Retinal pigment epithelial cell (primary cell): ENCODE measurements at regions not wholly inside any gene's neighbourhood (a gene's known extent, or its start where the extent isn't known, plus 50 kb on each side); places are given as distances from the start of the nearest gene placed in this dataset.

Source experiments
- DNase-seq: peaks from one replicate; pipeline ENCODE4 v3.0.0-alpha.2; 2010; ENCODE audit warnings: low read depth
- H3K4me3 ChIP-seq: 2 replicates; pipeline ENCODE4 v1.5.1; 2011; ENCODE audit warnings: mild to moderate bottlenecking, low read length, control low read depth, moderate library complexity
- TF ChIP-seq, protein P1 (sequence below): conservative IDR thresholded peaks from 2 replicates; pipeline ENCODE4 v1.5.1; 2011; ENCODE audit warnings: low read depth, low read length, control low read depth, inconsistent platforms

DNA sequence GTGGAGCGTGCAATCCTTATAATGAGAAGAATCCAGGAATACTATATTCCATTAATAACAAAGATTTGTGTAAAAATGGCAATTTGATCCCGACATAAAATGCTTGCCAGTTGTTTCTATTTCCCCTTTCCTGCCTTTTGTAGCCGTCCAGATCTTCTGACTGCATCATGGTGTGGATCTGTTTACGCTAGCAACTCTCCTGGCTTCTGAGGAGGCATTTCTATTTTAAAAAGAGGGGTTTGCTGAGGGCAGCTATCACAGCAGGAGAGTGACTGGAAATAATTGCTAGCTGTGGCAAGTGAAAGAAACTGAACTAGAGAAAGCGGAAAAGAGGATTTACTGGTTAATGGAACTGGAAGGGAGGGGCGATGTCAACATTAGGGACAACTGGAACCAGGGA is 145.6 kb downstream of the ATP23 start:
- no peak for DNase-seq
- TF ChIP-seq, protein P1, sequence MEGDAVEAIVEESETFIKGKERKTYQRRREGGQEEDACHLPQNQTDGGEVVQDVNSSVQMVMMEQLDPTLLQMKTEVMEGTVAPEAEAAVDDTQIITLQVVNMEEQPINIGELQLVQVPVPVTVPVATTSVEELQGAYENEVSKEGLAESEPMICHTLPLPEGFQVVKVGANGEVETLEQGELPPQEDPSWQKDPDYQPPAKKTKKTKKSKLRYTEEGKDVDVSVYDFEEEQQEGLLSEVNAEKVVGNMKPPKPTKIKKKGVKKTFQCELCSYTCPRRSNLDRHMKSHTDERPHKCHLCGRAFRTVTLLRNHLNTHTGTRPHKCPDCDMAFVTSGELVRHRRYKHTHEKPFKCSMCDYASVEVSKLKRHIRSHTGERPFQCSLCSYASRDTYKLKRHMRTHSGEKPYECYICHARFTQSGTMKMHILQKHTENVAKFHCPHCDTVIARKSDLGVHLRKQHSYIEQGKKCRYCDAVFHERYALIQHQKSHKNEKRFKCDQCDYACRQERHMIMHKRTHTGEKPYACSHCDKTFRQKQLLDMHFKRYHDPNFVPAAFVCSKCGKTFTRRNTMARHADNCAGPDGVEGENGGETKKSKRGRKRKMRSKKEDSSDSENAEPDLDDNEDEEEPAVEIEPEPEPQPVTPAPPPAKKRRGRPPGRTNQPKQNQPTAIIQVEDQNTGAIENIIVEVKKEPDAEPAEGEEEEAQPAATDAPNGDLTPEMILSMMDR = no peak

DNA sequence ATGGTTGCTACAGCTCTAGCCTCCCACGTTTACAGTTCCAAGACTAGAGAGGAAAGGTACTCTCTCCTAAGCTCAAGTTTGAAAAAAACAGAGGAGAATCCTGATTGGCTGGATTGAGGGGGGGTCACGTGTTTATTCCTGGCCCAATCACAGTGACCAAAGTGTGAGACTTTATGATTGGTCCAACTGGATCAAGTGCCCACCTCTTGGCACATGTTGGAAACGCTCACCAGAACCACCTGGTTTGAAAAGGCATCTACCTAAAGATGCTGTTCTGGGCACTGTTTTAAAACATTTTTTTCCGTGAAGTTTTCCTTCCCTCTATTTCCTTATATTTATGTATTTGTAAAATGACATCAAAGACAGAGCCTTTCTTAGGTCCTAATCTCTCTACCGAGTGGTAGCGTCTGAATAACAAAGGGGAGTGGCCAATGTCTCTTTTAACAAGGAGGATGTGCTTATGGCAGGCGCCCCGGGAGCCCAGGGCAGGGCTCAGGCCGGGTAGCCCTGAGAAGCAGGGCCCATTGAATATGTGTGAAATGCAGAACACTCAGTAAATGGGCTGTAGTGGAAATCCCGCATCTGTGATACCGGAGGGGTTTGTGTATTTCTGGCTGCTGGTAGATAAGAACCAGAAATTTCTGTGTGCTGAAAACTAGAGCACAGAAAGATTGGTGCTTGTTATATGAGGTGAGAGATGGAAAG is 146.2 kb downstream of the ATP23 start:
- no peak for DNase-seq
- no peak overlapping the region for H3K4me3 ChIP-seq
- TF ChIP-seq, protein P1 = no peak

More for the DNA sequence above, 145.6 kb downstream of the ATP23 start:
- no peak overlapping the region for H3K4me3 ChIP-seq

DNA sequence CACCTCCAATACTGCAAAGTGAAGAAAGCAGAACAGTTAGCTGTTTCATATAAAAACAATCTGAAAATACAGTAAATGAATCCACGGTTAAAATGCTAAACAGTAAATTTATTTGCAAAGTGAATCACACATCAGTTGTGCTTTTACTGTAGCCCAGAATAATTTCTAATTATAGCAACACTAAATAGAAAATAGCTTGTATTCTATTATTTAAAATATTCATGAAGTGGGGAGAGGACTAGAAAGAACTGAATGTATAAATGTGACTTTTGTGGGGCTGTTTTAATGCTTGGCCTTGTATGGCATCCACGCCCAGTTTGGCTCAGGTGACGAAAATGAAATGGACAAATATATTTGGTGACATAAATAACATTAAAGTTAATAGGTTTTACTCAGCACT is 148.2 kb downstream of the ATP23 start:
- H3K4me3 ChIP-seq = no peak overlapping the region
- TF ChIP-seq, protein P1 = no peak
- no peak for DNase-seq

DNA sequence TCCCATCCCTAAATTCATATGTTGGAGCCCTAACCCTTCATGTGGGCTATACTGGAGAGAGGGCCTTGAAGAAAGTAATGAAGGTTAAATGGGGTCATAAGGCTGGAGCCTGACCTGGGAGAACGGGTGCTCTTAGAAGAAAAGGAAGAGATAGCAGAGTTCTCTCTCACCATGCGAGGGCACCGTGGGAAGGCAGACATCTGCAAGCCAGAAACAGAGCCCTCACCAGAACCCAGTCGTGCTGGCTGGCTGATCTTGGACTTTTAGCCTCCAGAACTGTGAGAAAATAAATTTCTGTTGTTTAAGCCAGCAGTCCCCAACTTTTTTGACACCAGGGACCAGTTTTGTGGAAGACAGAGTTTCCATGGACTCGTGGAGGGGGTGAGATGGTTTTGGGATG is 149.3 kb downstream of the ATP23 start:
- no peak for DNase-seq
- TF ChIP-seq, protein P1 = no peak
- no peak overlapping the region for H3K4me3 ChIP-seq

DNA sequence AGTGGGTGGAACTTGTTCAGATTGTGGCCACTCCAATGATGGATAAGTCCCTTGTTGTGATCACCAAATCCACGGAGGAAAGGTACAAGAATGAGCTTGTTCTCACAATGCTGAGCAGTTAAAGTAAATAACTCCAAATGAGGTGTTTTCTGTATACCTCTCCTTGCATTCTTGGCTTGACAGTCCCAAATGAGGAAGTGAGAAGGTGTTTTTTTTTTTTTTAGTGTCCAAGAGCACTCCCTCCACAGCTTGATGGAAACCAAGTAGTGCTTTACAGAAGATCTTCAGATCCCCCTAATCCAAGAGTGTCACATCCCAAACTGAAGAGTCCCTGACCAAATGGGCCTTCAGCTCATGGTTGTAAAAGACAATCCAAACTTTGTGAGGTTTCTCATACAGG is 153.6 kb downstream of the ATP23 start:
- H3K4me3 ChIP-seq = no peak overlapping the region
- TF ChIP-seq, protein P1 = no peak
- DNase-seq = no peak

DNA sequence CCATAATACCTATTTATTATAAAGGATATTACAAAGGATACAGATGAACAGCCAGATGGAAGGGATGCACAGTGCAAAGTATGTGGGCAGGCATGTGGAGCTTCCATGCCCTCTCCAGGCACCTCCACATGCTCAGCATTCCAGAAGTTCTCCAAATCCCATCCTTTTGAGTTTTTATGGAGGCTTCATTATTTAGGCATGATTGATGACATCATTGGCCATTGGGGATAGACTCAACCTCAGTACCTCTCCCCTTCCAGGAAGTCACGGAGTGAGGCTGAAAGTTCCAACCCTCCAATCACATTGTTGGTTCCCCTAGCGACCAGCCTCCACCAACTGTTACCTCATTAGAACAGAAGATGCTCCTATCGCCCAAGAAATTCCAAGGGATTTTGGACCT is 156.4 kb downstream of the ATP23 start:
- TF ChIP-seq, protein P1 = no peak
- H3K4me3 ChIP-seq = no peak overlapping the region
- no peak for DNase-seq

DNA sequence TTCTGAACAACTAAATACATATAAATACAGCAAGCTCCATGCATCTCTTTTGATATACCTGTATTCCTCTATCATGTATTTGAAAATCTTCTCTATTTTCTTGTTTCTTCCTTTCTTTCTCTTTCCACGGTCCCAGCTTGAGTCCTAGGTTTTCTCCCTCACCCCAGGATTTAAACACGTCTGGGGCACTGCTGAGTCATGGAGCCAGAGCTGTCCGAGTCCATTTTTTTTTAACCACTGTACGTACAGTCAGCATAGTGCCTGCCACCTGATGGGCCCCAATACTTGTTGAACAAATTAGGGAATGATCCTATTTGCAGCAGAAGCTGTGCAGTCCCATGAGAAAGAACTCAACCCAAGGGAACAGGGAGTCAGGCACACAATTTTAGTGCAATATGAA is 158.1 kb downstream of the ATP23 start:
- no peak overlapping the region for H3K4me3 ChIP-seq
- TF ChIP-seq, protein P1 = no peak
- no peak for DNase-seq
